SK-N-MC (cell line): ENCODE measurements at regions not wholly inside any gene's neighbourhood (a gene's known extent, or its start where the extent isn't known, plus 50 kb on each side); places are given as distances from the start of the nearest gene placed in this dataset.

ENCODE experiments used
- EZH2 ChIP-seq: fragments of 200-600 bp; sonication (generic); IDR thresholded peaks from one replicate; pipeline ENCODE4 v1.6.1; 2017; ENCODE audit warnings: antibody characterized with exemption
- FOXP2 ChIP-seq: optimal IDR thresholded peaks from 2 replicates; pipeline ENCODE3; 2011; ENCODE audit warnings: mild to moderate bottlenecking, moderate library complexity; ENCODE audit not compliant: insufficient read depth; ENCODE audit errors: extremely low read length, control extremely low read depth
- POLR2AphosphoS5 ChIP-seq: IDR thresholded peaks from 2 replicates; pipeline ENCODE4 v1.6.1; 2012; ENCODE audit warnings: mild to moderate bottlenecking, low read depth, low read length, borderline replicate concordance

- TF ChIP-seq EZH2 (no peak), POLR2AphosphoS5 (no peak), FOXP2 (no peak)
These were observed 319.4 kb upstream of the ZNF32 start for GRCh38 chr10:43968076-43968475.
